MCF 10A (cell line): ENCODE measurements at regions not wholly inside any gene's neighbourhood (a gene's known extent, or its start where the extent isn't known, plus 50 kb on each side); places are given as distances from the start of the nearest gene placed in this dataset.
"Not testable (repeated sequence)": the region's sequence is repeated elsewhere in the genome, so short reads cannot be mapped to it uniquely, and the experiment has no call there.

Experiments
- BruUV-seq: library from RNA; stranded (reverse); fragments of 400-500 nt; replicated peaks from 2 replicates; lab custom pipeline; 2021; lab: Mats Ljungman, UMichigan
- CTCF ChIA-PET: fragments of 300-600 bp; sonication (Branson Sonifier 250); formaldehyde crosslinking; extraction: SDS; loops from one replicate; lab custom pipeline; 2021; ENCODE audit warnings: antibody characterized with exemption, inconsistent platforms; lab: Yijun Ruan, JAX
- POLR2A ChIA-PET: fragments of 300-600, 350-650 bp; sonication (Branson Sonifier 250); formaldehyde crosslinking; extraction: SDS; loops from one replicate; lab custom pipeline; 2020; ENCODE audit warnings: antibody characterized with exemption, inconsistent platforms; lab: Yijun Ruan, JAX
- DNase-seq: peaks from one replicate; pipeline ENCODE4 v3.0.0-alpha.2; 2018; ENCODE audit not compliant: unreplicated experiment
- H3K27ac Mint-ChIP-seq: one replicate; pipeline ENCODE4 v1.8.0; 2022; ENCODE audit warnings: mild to moderate bottlenecking, low read depth, mixed read lengths; ENCODE audit not compliant: unreplicated experiment
- H3K27me3 Mint-ChIP-seq: one replicate; pipeline ENCODE4 v1.8.0; 2022; ENCODE audit warnings: mixed read lengths; ENCODE audit not compliant: insufficient read depth, unreplicated experiment
- H3K36me3 Mint-ChIP-seq: one replicate; pipeline ENCODE4 v1.8.0; 2022; ENCODE audit warnings: mild to moderate bottlenecking, moderate library complexity, mixed read lengths; ENCODE audit not compliant: insufficient read depth, unreplicated experiment
- H3K4me1 Mint-ChIP-seq: one replicate; pipeline ENCODE4 v1.8.0; 2022; ENCODE audit warnings: mixed read lengths; ENCODE audit not compliant: insufficient read depth, unreplicated experiment
- H3K4me3 Mint-ChIP-seq: one replicate; pipeline ENCODE4 v1.8.0; 2022; ENCODE audit warnings: mild to moderate bottlenecking, moderate library complexity, mixed read lengths; ENCODE audit not compliant: unreplicated experiment
- H3K9me3 Mint-ChIP-seq: one replicate; pipeline ENCODE4 v1.8.0; 2022; ENCODE audit warnings: mixed read lengths; ENCODE audit not compliant: unreplicated experiment
- intact Hi-C: fragments of 100-400 bp; cut with micrococcal nuclease; formaldehyde crosslinking; loops from 2 replicates; pipeline ENCODE4 v1.14.1; 2022
- TF ChIP-seq, protein P1 (sequence below): fragments of 200-600 bp; IDR thresholded peaks from one replicate; pipeline ENCODE4 v1.8.0; 2022; ENCODE audit warnings: antibody characterized with exemption, mild to moderate bottlenecking; ENCODE audit not compliant: unreplicated experiment

DNA sequence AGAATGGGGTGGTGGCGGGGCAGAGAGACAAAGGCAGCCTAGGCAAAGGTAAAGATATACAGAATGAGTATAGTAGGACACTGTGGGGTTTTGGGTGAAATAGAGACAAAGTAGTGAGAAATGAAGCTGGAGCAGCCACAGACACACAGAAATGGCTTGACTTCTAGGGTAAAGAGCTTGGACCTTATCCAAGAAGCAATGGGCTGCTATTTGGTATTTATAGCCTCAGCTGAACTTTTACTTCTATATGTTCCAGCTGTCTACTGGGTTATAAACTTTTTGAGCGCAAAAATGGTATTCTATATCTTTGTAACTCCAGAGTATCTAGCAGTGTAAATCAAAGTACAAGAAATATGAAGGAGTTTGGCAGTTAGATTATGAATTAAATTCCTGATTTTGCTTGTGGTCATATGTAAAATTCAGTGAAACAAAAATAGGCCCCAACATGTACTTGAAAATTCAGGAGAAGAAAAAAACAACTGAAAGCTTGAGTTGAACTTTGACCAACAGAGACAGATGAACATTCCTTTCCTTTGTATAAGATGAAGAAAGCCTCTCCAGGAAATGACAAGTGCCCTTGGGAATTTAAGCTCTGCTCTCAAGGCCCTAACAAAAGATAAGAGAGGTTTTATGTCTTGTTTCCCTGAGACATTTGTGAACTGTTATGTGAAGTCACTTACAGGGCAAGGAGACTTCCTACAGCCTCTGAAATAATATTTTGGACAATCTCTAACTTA, 64.6 kb upstream of the XIST start:
- Mint-ChIP-seq H3K4me3 (no peak overlapping the region), H3K9me3 (no peaks in the 10 kb centered on the region), H3K27me3 (no peaks in the 10 kb centered on the region), H3K27ac (peak overlapping the region; percentile 90), H3K36me3 (no peaks in the 10 kb centered on the region), H3K4me1 (peaks cover 20% of the 10 kb centered on the region)
- no TSS peak for BruUV-seq
- ChIA-PET POLR2A (interaction anchor here (0.6 to 1.1 kb wide), 5 partner anchors 9 to 202 kb away, joined by 3 to 7 read pairs (median 4); no protein-coding TSS in a partner anchor), CTCF (interaction anchor here (1.3 kb wide), 1 partner anchor 11 kb away, joined by 4 read pairs; no protein-coding TSS in a partner anchor)
- intact Hi-C loops: no loop called here
- TF ChIP-seq, protein P1, sequence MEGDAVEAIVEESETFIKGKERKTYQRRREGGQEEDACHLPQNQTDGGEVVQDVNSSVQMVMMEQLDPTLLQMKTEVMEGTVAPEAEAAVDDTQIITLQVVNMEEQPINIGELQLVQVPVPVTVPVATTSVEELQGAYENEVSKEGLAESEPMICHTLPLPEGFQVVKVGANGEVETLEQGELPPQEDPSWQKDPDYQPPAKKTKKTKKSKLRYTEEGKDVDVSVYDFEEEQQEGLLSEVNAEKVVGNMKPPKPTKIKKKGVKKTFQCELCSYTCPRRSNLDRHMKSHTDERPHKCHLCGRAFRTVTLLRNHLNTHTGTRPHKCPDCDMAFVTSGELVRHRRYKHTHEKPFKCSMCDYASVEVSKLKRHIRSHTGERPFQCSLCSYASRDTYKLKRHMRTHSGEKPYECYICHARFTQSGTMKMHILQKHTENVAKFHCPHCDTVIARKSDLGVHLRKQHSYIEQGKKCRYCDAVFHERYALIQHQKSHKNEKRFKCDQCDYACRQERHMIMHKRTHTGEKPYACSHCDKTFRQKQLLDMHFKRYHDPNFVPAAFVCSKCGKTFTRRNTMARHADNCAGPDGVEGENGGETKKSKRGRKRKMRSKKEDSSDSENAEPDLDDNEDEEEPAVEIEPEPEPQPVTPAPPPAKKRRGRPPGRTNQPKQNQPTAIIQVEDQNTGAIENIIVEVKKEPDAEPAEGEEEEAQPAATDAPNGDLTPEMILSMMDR: no peak
- peak; percentile 66 for DNase-seq

DNA sequence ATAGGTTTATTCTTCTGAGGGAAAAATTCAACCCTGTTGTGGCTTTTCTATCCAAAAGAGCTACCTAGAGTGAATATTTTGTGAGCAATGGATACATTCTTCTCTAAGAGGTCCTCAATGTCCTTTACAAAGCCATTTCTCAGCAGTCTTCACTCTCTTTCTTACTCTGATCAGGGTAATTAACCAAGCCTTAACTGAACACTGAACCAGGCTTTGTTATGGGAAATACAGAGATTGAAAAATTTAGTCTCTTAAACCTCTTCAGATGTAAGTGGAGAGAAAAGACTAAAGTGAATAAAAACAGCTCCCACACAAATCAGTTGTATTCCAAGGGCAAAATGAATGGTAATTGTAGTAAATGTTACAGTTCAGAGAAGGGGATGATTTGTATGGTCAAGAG, 64.0 kb upstream of the XIST start:
- intact Hi-C loops: no loop called here
- POLR2A ChIA-PET: interaction anchor here (0.6 kb wide), 1 partner anchor 22 kb away, joined by 4 read pairs; no protein-coding TSS in a partner anchor
- Mint-ChIP-seq H3K36me3 (no peaks in the 10 kb centered on the region), H3K4me3 (no peak overlapping the region), H3K4me1 (peaks cover 20% of the 10 kb centered on the region), H3K27ac (peak overlapping the region; percentile 90), H3K9me3 (no peaks in the 10 kb centered on the region), H3K27me3 (peaks cover 4% of the 10 kb centered on the region)
- CTCF ChIA-PET: interaction anchor here (0.6 to 1.3 kb wide), 3 partner anchors 12 to 57 kb away, joined by 3 to 4 read pairs (median 3); no protein-coding TSS in a partner anchor
- BruUV-seq: no TSS peak
- TF ChIP-seq, protein P1: no peak
- DNase-seq: no peak

DNA sequence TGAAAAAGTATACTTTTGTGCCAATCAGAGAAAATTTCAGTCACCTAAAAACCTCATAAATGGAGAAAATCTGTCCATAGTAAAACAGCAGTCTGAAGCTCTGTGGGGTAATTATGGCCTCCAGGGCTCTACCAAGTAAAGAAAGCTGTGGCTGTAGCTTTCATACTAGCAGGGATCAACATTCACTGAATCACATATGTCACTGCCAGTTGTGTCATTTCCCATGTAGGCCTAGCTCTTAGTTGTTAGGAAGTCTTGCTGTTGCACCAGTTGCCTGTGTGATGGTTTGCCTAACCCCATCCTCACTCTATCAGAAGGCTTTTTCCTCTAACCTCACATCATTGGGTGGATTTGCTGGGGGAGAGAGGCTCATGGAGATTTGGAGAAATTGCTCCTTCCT, 62.3 kb upstream of the XIST start:
- H3K27ac Mint-ChIP-seq, H3K9me3 Mint-ChIP-seq, H3K4me3 Mint-ChIP-seq, intact Hi-C loops, BruUV-seq, POLR2A ChIA-PET, H3K36me3 Mint-ChIP-seq, DNase-seq: not testable (repeated sequence)
- H3K27me3 Mint-ChIP-seq: peaks cover 19% of the 10 kb centered on the region
- CTCF ChIA-PET: interaction anchor here (1.8 kb wide), 1 partner anchor 59 kb away, joined by 4 read pairs; no protein-coding TSS in a partner anchor
- H3K4me1 Mint-ChIP-seq: peaks cover 20% of the 10 kb centered on the region

DNA sequence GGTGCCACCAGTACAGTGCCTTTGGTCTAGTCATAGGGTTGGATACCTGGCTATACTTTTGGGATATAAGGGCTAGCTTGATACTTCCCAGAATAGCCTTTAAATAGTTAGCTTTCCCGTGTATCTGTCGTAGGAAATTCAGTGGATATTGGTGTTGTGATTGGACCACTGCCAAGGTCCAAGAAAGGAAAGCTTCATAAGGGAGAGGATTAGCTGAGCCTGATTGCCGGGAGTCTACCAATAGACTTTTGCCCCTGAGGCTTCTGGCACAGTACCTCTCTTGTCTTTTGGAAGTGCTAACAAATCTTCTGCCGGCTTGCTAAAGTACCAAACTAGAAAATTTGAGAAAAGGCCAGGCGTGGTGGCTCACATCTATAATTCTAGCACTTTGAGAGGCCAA, 61.1 kb upstream of the XIST start:
- peak; percentile 85 for DNase-seq
- H3K9me3 Mint-ChIP-seq: no peaks in the 10 kb centered on the region
- intact Hi-C loops: no loop called here
- TF ChIP-seq, protein P1: no peak
- H3K27ac Mint-ChIP-seq: no peak overlapping the region
- peaks cover 31% of the 10 kb centered on the region for H3K27me3 Mint-ChIP-seq
- no peaks in the 10 kb centered on the region for H3K36me3 Mint-ChIP-seq
- no TSS peak for BruUV-seq
- H3K4me3 Mint-ChIP-seq: no peak overlapping the region
- ChIA-PET CTCF (no interaction called here), POLR2A (interaction anchor here (0.5 to 1.0 kb wide), 2 partner anchors 36 to 220 kb away, joined by 3 to 4 read pairs; no protein-coding TSS in a partner anchor)
- H3K4me1 Mint-ChIP-seq: peaks cover 20% of the 10 kb centered on the region

DNA sequence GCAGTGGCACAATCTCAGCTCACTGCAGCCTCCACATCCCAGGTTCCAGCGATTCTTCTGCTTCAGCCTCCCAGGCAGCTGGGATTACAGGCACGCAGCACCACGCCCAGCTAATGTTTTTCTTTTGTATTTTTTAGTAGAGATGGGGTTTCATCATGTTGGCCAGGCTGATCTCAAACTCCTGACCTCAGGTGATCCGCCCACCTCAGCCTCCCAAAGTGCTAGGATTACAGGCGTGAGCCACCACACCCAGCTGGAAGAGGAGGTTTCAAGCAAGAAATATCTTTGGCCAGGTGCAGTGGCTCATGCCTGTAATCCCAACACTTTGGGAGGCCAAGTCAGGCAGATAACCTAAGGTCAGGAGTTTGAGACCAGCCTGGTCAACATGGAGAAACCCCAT, 59.4 kb upstream of the XIST start:
- H3K36me3 Mint-ChIP-seq, H3K27ac Mint-ChIP-seq, H3K9me3 Mint-ChIP-seq, POLR2A ChIA-PET, DNase-seq, CTCF ChIA-PET, H3K4me1 Mint-ChIP-seq, intact Hi-C loops, BruUV-seq, H3K4me3 Mint-ChIP-seq: not testable (repeated sequence)
- H3K27me3 Mint-ChIP-seq: peaks cover 39% of the 10 kb centered on the region

DNA sequence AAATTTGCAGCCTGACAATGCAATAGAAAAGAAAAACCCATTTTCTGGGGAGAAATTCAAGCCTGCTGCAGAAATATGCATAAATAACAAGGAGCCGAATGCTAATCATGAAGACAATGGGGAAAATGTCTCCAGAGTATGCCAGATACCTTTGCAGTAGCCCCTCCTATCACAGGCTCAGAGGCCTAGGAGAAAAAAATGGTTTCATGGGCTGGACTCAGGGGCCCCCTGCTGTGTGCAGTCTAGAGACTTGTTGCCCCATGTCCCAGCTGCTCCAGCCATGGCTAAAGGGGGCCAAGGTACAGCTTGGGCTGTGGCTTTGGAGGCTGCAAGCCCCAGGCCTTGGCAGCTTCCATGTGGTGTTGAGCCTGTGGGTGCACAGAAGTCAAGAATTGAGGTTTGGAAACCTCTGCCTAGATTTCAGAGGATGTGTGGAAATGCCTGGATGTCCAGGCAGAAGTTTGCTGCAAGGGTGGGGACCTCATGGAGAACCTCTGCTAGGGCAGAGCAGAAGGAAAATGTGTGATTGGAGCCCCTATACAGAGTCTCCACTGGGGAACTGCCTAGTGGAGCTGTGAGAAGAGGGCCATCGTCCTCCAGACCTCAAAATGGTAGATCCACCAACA, 53.3 kb upstream of the XIST start:
- CTCF ChIA-PET, DNase-seq, H3K36me3 Mint-ChIP-seq, intact Hi-C loops, BruUV-seq, H3K27ac Mint-ChIP-seq, H3K9me3 Mint-ChIP-seq, POLR2A ChIA-PET, H3K4me3 Mint-ChIP-seq, H3K4me1 Mint-ChIP-seq: not testable (repeated sequence)
- H3K27me3 Mint-ChIP-seq: peaks cover 48% of the 10 kb centered on the region
